ENCODE measurements at regions not wholly inside any gene's neighbourhood (a gene's known extent, or its start where the extent isn't known, plus 50 kb on each side); places are given as distances from the start of the nearest gene placed in this dataset.

GRCh38 chr14:41072776-41073175 is 533.9 kb upstream of the LRFN5 start:
- in situ Hi-C loops (cut with HindIII; ENCODE audit: extremely low pct_ligation_motif_present, low pct_unique_long_range_greater_than_20kb) (no loop called here), intact Hi-C loops (cut with micrococcal nuclease; ENCODE audit: unreplicated experiment) (no loop called here)
- no peak overlapping the region for H3K4me2 ChIP-seq (ENCODE audit: low read depth, low read length)
- ATAC-seq (no peak), DNase-seq (ENCODE audit: low spot score) (no peak), FAIRE-seq (no peak)
- H2AFZ ChIP-seq (ENCODE audit: low read length) = no peak overlapping the region
- H4K20me1 ChIP-seq (ENCODE audit: insufficient read depth, low read length) = no peaks in the 10 kb centered on the region
- peaks cover 66% of the 10 kb centered on the region for H3K9me3 ChIP-seq (ENCODE audit: low read length)
- H3K27ac ChIP-seq (ENCODE audit: extremely low read length, insufficient read depth, low read length) = no peak overlapping the region
- H3K79me2 ChIP-seq (ENCODE audit: insufficient read depth, low read length) = no peaks in the 10 kb centered on the region
- no peaks in the 10 kb centered on the region for H3K36me3 ChIP-seq (replicated peaks in 1 of 2; ENCODE audit: control insufficient read depth in 1 of 2, insufficient read depth in 2 of 2, low read length in 2 of 2)
- ChIA-PET POLR2A (no interaction called here), CTCF (ENCODE audit: low intra/inter-chr PET ratio, low total read pairs) (no interaction called here)
- no peak for TF ChIP-seq FIP1L1 (IDR thresholded peaks at IDR 0.05; ENCODE audit: borderline replicate concordance, insufficient read depth, low read depth, low read length)
- TF ChIP-seq MXD3 (CRISPR knock-in tag; IDR thresholded peaks at IDR 0.05) = no peak
- no peak for TF ChIP-seq IRF2 (CRISPR knock-in tag; IDR thresholded peaks at IDR 0.05)
- no peak for TF ChIP-seq CREBL2 (CRISPR knock-in tag; IDR thresholded peaks at IDR 0.05; ENCODE audit: borderline replicate concordance)
- TF ChIP-seq ZFAT (CRISPR knock-in tag; conservative IDR thresholded peaks at IDR 0.05) = no peak
- no peak for TF ChIP-seq ZNF530 (CRISPR knock-in tag; IDR thresholded peaks at IDR 0.05; ENCODE audit: low read depth)
- no peak for TF ChIP-seq MYC (CRISPR knock-in tag; IDR thresholded peaks at IDR 0.05; ENCODE audit: borderline replicate concordance)
- TF ChIP-seq ZNF749 (CRISPR knock-in tag; IDR thresholded peaks at IDR 0.05; ENCODE audit: borderline replicate concordance) = no peak
- no peak for TF ChIP-seq ZNF512B (CRISPR knock-in tag; IDR thresholded peaks at IDR 0.05; ENCODE audit: borderline replicate concordance)
- no peak for TF ChIP-seq EED (CRISPR knock-in tag; IDR thresholded peaks at IDR 0.05)
- TF ChIP-seq BRF2 (CRISPR knock-in tag; IDR thresholded peaks at IDR 0.05) = no peak
- no peak for TF ChIP-seq GRHL1 (CRISPR knock-in tag; conservative IDR thresholded peaks at IDR 0.05)
- TF ChIP-seq SIN3A (IDR thresholded peaks at IDR 0.05; ENCODE audit: borderline replicate concordance, low read depth, low read length) = no peak
- no peak for TF ChIP-seq ARNTL (CRISPR knock-in tag; IDR thresholded peaks at IDR 0.05)
- TF ChIP-seq ZNF432 (CRISPR knock-in tag; IDR thresholded peaks at IDR 0.05; ENCODE audit: borderline replicate concordance) = no peak
- TF ChIP-seq ZNF501 (CRISPR knock-in tag; IDR thresholded peaks at IDR 0.05) = no peak
- no peak overlapping the region for H3K4me3 ChIP-seq (replicated peaks in 1 of 3; ENCODE audit: insufficient read depth in 1 of 3, low read depth in 2 of 3, low read length in 3 of 3)
- no TSS peak for BruUV-seq (replicated peaks)
- no peaks in the 10 kb centered on the region for H3K4me1 ChIP-seq (ENCODE audit: insufficient read depth, low read length)
- no peak overlapping the region for H3K9ac ChIP-seq (ENCODE audit: insufficient read depth, low read depth, low read length)
- no peaks in the 10 kb centered on the region; a peak in 1 of 5 replicates for H3K27me3 ChIP-seq (ENCODE audit: control insufficient read depth in 1 of 2, insufficient read depth in 2 of 2, low read length in 2 of 2)

Measured in HepG2 (cell line).